ENCODE measurements at regions not wholly inside any gene's neighbourhood (a gene's known extent, or its start where the extent isn't known, plus 50 kb on each side); places are given as distances from the start of the nearest gene placed in this dataset.

DNA sequence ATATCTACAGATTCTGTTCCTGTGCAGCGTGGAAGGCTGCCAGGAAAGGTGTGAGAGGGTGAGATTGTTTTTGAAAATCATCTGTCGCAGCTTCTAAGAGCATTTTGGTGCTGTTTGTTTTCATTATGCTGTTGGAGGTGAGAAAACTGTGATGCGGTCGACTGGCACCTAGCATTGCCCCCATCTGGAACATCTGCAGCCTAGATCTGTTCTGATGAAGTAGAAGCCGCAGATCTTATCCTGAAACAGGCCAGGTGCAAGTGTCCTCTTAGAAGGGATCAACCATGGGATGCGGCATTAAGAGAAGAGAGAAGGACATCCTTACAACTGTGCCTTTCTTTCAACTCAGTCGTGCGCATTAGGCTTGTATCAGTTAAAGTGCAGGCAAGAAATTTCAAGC is 167.3 kb downstream of the CDH26 start:
- no peak for DNase-seq (ENCODE audit: low read depth in 2 of 2)

DNA sequence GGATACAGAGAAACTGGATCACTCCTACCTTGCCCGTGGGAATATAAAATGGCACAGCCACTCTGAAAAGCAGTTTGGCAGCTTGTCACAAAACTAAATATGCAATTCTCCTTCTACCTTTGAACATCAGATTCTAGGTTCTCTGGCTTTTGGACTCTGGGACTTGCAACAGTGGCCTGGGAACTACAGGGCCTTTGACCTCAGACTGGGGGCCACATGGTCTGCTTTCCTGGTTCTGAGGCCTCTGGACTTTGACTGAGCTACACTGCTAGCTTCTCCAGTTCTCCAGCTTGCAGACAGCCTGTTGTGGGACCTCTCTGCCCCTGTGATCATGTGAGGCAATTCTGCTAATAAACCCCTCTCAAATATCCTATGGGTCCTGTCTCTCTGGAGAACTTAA is 168.8 kb downstream of the CDH26 start:
- no peak for DNase-seq (ENCODE audit: low read depth in 2 of 2)

DNA sequence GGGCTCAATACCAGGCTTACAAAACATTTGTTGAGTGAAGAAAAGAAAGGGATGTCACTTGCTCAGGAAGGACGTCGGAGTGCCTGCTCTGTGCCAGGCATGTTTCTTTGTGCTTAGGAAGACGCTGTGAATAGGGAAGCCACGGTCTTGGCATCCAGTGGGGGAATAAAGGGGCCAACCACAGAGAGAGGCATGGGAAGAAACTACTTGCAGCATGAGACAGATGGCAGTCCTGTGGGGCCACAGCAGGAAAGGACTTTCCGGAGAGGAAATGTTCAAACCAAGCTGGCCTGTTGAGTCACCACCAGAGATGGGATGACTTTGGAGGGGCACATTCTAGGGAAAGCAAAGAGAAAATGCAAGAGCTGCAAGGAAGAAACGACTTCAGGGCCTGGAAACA is 173.2 kb downstream of the CDH26 start:
- DNase-seq (ENCODE audit: low read depth in 2 of 2) = no peak

DNA sequence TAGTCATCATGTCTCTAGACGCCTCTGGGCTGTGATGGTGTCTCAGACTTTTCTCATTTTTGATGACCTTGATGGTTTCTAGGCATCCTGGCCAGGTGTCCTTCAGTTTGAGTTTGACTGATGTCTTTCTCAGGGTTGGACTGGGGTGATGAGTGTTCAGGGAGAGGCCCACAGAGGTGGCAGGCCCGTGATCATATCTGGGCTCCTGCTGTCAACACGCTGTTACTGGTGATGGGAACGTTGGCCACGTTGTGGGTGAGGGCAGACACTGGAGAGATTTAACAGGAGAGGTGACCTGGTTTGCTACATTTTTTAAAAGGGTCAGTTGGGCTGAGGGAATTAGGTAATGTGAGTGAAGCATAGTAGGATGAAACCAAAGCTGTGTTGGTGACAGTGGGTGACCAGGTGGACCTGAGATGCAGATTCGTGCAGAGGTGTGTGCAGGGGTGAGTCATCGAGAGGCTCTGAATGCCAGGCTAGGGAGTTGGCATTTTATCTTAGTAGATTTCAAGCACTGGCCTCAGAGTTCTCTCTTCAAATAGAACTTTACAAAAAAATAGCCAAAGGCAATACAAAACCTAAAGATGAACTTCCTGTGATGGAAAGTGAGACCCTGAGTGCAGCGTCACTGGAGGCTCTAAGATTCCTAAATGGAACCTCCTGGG is 174.1 kb downstream of the CDH26 start:
- DNase-seq (ENCODE audit: low read depth in 2 of 2) = no peak

DNA sequence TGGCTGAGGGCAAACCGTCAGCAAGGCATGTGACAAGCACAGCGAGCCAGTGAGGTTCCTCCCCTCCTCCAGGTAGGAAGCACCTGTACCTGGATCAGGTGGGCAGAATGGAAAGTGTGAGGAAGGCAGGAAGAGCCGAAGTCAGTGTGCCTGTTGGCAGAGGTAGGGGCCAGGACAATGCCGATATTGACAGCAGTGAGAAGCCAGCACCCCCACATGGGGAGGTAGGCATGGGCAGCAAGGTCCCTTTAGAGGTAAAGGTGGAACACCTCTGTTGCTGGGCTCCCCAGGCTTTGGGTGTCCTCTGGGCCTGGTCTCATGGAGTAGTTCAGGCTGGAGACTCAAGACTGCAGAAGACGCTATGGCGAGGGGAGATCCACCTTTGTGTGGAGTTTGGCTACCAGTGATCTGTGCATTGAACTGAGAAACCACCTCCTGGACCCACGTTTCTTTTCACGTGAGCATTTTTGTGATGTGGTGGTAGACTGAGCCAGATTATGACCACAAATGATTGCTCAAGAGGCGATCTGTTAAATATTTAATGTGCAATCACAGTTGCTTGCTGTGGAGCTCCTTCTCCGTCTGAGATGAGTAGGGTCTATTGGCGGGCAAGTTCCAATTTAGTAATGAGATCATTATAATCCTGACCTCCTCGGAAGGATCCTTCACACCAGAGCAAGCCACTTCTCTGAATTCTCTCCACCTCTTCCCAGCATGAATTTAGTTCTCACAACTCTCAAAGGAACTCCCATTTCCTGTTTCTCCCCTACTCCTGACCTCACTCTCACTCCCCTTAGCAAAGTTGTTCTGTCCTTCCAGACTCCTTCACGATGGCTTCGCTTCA is 174.8 kb downstream of the CDH26 start:
- no peak for DNase-seq (ENCODE audit: low read depth in 2 of 2)

DNA sequence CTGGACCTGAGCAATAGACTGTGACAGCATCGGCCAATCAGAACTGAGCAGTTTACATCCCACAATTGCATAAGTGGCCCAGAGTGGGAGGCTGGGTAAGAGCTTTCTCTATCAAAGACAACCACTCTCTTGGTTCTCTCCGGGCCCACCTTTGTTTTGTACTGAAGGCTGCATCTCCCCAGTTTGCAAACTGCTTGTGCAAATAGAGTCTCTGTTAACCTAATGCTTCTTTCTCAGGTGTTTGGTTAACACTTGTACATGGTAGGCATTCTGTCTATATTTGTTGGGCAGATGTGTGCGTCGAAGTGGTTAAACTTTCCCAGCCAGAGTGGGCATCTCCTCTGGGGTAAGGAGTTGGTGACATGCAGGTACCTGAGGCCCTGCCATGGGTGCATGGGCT is 177.1 kb downstream of the CDH26 start:
- DNase-seq (ENCODE audit: low read depth in 2 of 2) = no peak

DNA sequence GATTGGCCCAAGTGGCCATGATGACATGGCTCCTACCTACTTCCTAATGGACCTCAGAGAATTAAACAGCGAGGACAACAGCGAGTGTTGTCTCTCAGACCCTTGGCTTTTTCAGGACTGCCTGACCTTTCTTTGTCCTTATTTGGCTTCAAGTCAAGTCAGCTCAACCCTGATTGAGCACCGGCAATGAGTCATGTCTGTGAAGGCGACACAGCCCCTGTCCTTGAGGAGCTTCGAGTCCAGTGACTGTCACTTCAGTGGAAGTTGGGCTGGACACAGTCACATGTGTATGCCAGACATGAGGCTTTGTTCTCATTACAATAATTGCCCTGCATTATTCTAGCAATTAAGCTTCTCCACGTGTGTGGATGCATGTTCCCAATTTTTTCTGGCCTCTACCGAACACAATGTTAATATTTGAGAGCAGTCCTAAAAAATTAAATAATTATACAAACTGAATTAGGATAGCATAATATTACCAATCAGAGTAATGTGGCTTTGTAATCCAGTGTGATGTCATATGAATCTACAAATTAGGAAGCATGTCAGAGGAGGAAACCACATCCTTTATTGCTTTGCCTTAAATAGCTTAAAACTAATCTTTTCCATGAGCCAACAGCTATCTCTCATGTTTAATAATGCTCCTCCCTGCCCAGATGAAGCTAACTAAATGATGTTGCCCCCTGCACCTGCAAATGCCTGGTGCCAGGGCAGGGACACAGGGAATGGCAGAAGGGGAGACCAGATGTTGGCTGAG is 178.6 kb downstream of the CDH26 start:
- no peak for DNase-seq (ENCODE audit: low read depth in 2 of 2)

DNA sequence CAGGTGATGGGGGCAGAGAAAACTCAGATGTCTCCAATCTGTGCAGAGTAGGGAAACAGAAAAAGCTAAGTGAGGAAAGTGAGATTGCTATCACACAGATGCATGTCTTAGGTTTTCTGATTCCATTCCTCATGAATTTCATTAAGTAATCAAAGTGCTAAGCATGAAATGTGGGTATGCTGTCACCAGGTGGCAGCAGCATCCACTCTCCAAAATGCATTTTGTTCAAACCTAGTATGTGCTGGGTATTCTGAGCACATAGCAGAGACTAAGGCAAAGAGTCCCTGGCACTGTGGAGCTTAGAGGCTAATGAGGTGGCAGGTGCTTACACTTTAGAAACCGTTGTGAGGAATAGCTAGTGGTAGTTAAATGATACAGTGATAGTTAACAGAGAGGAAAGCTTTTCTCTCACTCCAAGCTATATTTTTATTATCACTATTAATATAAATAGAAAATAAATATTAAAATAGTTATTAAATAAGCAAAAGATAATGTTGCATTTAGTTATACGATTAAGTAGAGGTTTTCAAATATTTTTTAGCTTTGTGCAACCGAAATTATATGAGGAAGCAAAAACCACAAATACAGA is 179.5 kb downstream of the CDH26 start:
- DNase-seq (ENCODE audit: low read depth in 2 of 2) = no peak

DNA sequence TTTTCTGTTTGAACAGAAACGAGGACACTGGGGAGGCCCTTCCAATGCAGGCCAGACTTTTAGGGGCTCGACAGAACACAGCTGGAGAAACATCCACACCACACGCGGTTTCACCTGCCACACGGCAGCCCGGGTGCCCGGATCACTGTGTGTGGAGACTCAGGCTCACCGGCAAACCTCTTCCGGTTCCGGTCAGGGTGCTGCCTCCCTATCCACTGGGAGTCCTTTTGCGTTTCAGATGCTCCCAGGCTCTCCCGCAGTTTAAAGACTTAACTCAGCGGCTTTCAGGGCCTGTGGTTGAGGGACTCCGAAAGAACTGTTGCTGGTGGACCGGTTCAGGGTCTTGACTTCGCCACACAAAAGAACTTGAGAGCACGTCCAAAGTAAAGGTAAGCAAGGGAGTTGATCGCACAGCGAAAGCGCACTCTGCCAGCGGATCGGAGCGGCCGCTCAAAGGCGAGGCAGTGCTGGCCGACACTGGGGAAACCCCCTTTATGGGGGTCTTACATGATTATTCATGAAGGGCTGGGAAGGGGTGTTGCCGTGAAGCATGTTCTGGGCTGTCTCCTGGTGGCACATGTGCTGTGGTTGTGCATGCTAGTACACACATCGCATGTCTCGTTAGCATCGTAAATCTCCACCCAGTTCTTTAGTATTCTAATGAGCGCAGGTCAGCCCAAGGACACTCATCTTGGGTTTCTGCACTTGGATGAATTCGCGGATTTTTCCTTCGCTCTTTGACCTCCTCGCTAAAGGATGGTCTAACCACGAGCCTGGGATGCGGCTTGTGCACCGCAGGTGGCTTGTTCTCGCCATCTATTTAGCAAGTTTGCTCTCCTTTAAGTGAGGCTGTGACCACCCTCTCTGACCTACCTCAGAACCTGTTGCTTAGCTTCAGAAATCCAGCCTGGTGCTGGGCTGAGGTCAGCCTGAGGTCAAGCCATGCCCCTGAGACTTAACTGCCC is 180.3 kb downstream of the CDH26 start:
- no peak for DNase-seq (ENCODE audit: low read depth in 2 of 2)

DNA sequence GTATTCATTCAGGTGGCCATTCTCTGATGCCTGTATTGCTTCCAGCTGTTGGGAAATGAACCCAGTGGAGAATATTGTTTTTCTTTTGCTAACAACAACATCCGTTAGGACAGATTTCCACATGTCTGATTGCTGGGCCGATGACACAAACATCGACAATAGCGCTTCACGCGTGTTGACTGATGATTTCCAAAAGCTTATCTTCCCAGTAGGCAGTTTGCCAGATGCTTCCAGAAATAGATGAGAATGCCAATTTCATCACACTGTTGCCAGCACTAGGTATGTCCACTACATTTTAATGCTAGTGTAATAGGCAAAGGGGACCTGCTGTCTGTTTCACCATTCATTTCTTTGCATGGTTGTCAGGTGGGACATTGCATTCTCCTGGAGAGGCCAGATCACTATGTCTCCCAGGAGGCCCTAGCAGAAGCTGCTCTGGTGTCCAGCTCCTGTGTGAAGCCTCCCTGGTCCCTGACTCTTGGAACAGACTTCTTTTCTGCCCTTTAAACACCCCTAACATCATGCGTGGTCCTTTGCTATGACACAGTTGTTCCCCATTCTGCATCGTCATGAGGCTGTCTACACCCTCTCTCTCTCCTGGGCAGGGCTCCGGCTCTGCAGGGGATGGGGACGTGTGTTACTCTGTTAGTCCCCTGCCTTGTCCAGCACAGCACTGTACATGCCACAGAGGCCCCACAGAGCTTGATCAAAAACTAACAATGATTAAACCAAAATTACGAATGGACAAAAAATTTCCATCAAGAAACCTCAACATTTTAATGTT is 181.6 kb downstream of the CDH26 start:
- DNase-seq (ENCODE audit: low read depth in 2 of 2) = no peak

DNA sequence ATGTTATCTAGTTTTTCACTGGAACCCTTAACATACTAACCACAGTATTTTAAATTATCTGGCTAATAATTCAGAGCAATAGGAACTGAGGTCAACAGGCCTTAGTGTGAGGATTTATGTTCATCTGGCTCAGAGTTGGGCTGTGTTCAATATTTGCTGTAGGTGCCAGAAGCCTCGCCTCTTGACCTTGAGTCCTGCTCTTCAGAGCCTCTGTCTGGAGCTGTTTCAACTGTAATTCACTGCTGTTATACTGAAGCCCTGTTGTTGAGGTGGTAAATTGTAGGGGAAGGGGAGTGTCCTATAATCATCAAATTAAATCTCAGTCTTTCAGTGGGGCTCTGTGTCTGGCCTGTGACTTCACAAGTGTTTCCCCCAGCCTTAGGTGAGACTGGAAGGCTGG is 184.4 kb downstream of the CDH26 start:
- DNase-seq (ENCODE audit: low read depth in 2 of 2) = no peak

DNA sequence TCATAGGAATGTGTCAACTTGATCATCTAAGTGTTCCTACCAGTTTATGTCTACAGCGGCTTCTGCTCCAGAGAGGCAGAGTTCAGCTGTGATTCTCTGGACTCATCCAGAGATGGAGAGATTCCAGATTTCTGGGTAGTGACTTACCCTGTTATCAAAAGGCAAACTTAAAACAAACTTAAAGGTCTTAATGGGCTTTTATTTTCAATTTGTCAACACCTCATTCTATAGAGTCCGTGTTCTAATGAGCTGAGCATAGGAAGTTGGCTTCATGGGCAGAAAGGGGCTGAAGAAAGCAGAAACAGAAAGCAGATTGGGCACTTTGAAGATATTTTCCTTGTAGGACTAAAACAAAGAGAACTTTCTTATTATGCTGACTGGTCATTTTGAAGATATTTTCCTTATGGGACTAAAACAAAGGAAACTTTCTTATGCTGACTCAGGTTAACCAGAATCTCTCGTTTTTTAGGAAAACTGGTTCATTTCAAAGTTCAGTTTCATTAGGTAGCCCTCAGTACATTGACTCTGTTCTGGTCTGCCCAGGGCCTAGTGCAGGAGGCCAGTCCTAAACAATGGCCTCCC is 185.1 kb downstream of the CDH26 start:
- DNase-seq (ENCODE audit: low read depth in 2 of 2) = no peak

DNA sequence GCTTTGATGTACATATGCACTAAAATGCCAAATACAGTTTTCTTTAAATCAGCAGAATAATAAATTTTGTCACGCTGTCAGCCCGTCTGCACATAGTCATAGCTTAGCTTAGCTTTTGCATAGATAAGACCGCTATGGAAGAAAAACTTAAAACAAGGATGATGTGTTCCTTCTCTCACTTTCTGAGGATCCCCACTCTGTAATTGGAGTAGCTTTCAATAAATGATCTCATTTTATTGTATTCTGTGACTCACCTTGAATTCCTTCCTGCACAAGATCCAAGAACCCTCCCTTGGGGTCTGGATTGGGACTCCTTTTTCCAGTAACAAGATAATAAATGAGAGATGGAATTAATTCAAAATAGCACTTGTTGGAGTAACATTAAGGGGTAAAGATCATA is 186.2 kb downstream of the CDH26 start:
- DNase-seq (ENCODE audit: low read depth in 2 of 2) = no peak

DNA sequence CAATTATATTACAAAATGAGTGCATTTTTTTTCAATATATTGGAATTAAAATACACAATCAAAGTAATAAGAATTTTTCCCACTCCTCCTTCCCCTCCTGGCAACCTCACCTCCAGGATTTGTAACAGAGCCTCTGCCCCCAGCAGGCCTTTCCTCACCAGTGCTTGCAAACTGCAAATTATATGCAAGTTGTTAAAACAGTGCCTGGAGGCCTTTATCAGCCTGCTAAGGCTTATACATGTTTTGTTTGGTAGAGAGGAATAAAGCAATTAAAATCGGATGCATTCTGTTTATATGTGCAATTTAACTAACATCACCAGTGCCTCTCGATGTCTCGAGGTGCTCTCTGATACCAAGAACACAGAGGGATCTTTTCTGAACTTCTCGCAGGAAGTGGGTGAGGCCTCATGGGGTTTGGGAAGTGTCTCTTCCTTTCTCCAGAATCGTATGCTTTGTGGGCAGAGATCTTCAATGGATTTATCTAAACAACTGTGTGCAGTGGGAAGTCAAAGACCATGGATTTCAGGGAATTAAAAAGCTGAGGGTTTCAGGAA is 186.8 kb downstream of the CDH26 start:
- no peak for DNase-seq (ENCODE audit: low read depth in 2 of 2)

DNA sequence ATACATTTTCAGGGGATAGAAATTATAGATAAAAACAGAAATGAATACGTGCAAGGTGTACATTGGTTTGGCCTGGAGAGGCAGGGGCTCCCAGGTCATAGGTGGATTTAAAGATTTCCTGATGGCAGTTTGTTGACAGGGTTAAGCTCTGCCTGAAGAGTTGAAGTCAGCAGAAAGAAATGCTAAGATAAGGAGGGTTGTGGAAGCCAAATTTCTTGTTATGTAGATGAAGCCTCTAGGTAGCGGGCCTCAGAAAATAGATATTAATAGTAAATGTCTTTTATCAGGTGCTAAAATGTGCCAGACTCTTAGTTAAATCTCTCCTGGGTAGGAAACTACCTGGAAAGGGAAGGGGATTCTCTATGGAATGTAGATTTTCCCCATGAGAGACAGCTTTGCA is 188.8 kb downstream of the CDH26 start:
- DNase-seq (ENCODE audit: low read depth in 2 of 2) = no peak

DNA sequence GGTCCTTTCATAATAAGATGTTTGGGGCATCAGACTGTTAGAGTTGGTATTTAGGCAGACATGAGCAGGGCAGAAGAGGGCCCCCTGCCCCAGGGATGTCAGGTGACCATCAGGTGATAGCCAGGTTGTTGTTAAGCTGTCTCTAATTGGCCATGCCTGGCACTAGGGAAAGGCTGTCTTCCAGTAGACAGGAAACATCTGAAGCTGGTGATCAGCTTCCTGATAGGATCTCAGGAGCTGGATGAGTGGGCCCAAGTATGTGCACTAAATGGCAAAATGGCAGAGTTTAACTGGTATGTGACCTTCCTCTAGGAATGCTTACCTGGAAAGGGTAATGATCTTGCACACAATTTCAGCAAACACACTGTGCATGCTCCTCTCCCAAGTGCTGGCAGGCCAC is 190.7 kb downstream of the CDH26 start:
- DNase-seq (ENCODE audit: low read depth in 2 of 2) = no peak

DNA sequence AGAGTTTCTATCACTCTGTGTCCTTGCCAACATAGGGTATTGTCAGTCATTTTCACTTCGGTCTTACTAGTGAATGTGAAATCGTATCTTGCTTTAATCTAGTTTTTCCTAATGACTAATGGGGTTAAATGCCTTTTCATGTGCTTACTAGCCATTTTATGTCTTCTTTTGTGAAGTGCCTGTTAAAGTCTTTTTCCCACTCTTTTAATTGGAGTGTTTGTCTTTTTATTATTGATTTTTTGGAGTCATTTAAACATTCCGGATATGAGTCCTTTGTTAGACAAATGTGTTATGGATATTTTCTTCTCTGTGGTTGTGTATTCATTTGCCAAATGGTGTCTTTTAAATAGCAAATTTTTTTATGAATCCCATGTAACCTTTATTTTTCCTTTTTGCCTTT is 194.6 kb downstream of the CDH26 start:
- DNase-seq (ENCODE audit: low read depth in 2 of 2) = no peak

DNA sequence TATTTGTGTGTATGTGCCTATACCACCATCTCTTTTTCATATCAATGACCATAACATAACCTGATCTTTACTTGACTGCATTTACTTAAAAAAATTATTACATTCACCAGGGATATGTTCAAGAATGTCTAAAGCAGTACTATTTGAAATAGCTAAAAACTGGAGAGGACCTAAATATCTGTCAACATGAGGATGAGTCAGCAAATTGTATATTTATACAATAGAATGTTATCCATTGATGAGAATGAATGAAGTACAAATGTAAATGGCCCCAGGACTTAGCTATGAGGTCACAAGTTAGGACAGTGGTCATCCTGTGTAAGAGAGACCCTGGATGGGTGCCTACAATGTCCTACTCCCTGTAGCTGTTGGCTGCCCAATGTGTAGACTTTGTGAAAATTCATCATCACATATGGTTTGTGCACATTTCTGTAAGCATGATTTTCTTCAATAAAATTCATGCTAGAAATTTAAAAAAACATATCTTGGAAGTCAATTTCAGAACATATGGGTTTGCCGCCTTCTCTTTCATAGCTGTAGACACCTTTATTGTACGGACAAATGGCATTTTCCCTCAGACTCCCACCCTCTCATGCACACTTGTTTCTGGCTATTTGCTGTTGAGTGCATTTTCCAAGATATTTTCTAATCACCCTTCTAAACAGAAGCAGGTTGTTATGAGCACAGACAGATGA is 202.4 kb downstream of the CDH26 start:
- DNase-seq (ENCODE audit: low read depth in 2 of 2) = no peak

DNA sequence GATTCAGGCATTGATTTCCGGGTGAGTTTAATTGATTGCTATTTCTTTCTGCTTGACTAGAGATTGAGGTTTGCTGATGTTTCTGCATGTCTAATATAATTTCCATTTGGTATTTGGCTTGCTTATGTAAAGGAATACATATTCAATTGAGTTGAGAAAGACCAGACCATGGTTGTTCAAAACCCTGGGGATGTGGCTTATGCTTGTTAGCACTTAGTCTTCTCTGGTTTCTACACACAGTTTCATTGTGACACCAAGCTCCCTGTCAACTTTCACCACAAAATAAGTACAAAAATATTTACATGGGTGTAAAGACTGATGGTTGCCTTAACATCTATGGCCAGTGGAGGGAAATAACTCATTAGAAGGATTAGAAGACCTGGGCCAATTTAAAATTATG is 209.6 kb downstream of the CDH26 start:
- no peak for DNase-seq (ENCODE audit: low read depth in 2 of 2)
